ENCODE measurements at regions not wholly inside any gene's neighbourhood (a gene's known extent, or its start where the extent isn't known, plus 50 kb on each side); places are given as distances from the start of the nearest gene placed in this dataset.

DNA sequence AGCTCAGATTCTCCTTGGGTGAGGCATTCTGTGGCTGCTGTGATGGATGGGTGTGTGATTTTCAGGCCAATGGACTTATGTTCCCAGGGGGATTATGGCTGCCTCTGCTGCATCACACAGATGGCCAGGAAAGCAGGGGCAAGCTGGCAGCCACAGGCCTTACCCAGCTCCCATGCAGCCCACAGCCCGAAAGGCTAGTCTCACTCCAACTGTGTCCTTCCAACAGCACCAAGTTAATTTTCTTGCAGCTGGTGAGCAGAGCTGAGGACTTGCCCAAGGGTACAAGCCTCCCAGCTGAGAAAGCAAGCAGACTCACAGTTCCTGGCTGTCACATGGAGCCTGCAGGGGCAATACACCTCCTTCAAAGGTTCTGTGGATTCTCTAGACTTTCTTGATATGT lies 155.2 kb upstream of the KHDRBS2 start:
- Histone ChIP-seq H3K4me1 (ENCODE audit: insufficient read depth, low read length) (no peaks in the 10 kb centered on the region), H4K20me1 (ENCODE audit: insufficient read depth, low read length) (no peaks in the 10 kb centered on the region), H3K79me2 (ENCODE audit: insufficient read depth, low read length) (no peaks in the 10 kb centered on the region), H3K36me3 (ENCODE audit: insufficient read depth, low read length) (no peaks in the 10 kb centered on the region), H3K4me2 (ENCODE audit: insufficient read depth, low read length) (no peak overlapping the region), H3K27ac (ENCODE audit: low read length) (no peak overlapping the region), H3K9ac (ENCODE audit: low read depth, low read length) (no peak overlapping the region), H3K9me3 (ENCODE audit: insufficient read depth, low read length, severe bottlenecking) (peaks cover 4% of the 10 kb centered on the region), H3K27me3 (ENCODE audit: insufficient read depth, low read length, poor library complexity) (no peaks in the 10 kb centered on the region), H2AFZ (ENCODE audit: low read depth, low read length) (no peak overlapping the region), H3K4me3 (ENCODE audit: low read depth in 1 of 2, low read length in 2 of 2) (no peak overlapping the region)
- TF ChIP-seq CTCF (IDR thresholded peaks at IDR 0.05; ENCODE audit: borderline replicate concordance, extremely low read depth, low read length, poor library complexity, severe bottlenecking) (no peak), EZH2 (IDR thresholded peaks at IDR 0.05; ENCODE audit: borderline replicate concordance, low read depth, low read length, severe bottlenecking) (no peak)
- DNase-seq: no peak
- ATAC-seq (ENCODE audit: insufficient read depth, low read depth): no peak

GRCh38 chr6:62429781-62430180 lies 143.8 kb upstream of the KHDRBS2 start:
- no peaks in the 10 kb centered on the region for H3K36me3 ChIP-seq (ENCODE audit: insufficient read depth, low read length)
- DNase-seq: no peak
- H2AFZ ChIP-seq (ENCODE audit: low read depth, low read length): no peak overlapping the region
- H3K27ac ChIP-seq (ENCODE audit: low read length): no peak overlapping the region
- no peaks in the 10 kb centered on the region for H4K20me1 ChIP-seq (ENCODE audit: insufficient read depth, low read length)
- H3K9ac ChIP-seq (ENCODE audit: low read depth, low read length): no peak overlapping the region
- no peaks in the 10 kb centered on the region for H3K79me2 ChIP-seq (ENCODE audit: insufficient read depth, low read length)
- TF ChIP-seq CTCF (IDR thresholded peaks at IDR 0.05; ENCODE audit: borderline replicate concordance, extremely low read depth, low read length, poor library complexity, severe bottlenecking) (no peak), EZH2 (IDR thresholded peaks at IDR 0.05; ENCODE audit: borderline replicate concordance, low read depth, low read length, severe bottlenecking) (no peak)
- H3K9me3 ChIP-seq (ENCODE audit: insufficient read depth, low read length, severe bottlenecking): no peaks in the 10 kb centered on the region
- no peak overlapping the region for H3K4me2 ChIP-seq (ENCODE audit: insufficient read depth, low read length)
- ATAC-seq (ENCODE audit: insufficient read depth, low read depth): no peak
- H3K4me3 ChIP-seq (ENCODE audit: low read depth in 1 of 2, low read length in 2 of 2): no peak overlapping the region
- no peaks in the 10 kb centered on the region for H3K4me1 ChIP-seq (ENCODE audit: insufficient read depth, low read length)
- no peaks in the 10 kb centered on the region for H3K27me3 ChIP-seq (ENCODE audit: insufficient read depth, low read length, poor library complexity)

- Histone ChIP-seq H2AFZ (ENCODE audit: low read depth, low read length) (no peak overlapping the region), H4K20me1 (ENCODE audit: insufficient read depth, low read length) (no peaks in the 10 kb centered on the region), H3K9me3 (ENCODE audit: insufficient read depth, low read length, severe bottlenecking) (no peaks in the 10 kb centered on the region), H3K27ac (ENCODE audit: low read length) (no peak overlapping the region), H3K9ac (ENCODE audit: low read depth, low read length) (no peak overlapping the region), H3K27me3 (ENCODE audit: insufficient read depth, low read length, poor library complexity) (no peaks in the 10 kb centered on the region), H3K4me2 (ENCODE audit: insufficient read depth, low read length) (no peak overlapping the region), H3K4me3 (ENCODE audit: low read depth in 1 of 2, low read length in 2 of 2) (no peak overlapping the region), H3K4me1 (ENCODE audit: insufficient read depth, low read length) (no peaks in the 10 kb centered on the region), H3K79me2 (ENCODE audit: insufficient read depth, low read length) (no peaks in the 10 kb centered on the region), H3K36me3 (ENCODE audit: insufficient read depth, low read length) (no peaks in the 10 kb centered on the region)
- no peak for TF ChIP-seq EZH2 (IDR thresholded peaks at IDR 0.05; ENCODE audit: borderline replicate concordance, low read depth, low read length, severe bottlenecking)
- TF ChIP-seq CTCF (IDR thresholded peaks at IDR 0.05; ENCODE audit: borderline replicate concordance, extremely low read depth, low read length, poor library complexity, severe bottlenecking): no peak
- ATAC-seq (ENCODE audit: insufficient read depth, low read depth) (no peak), DNase-seq (no peak)
Observed at GRCh38 chr6:62400521-62401259, 114.7 kb upstream of the KHDRBS2 start.

All from DND-41 (cell line).